Right atrium auricular region (tissue), 2 donors: ENCODE measurements at regions not wholly inside any gene's neighbourhood (a gene's known extent, or its start where the extent isn't known, plus 50 kb on each side); places are given as distances from the start of the nearest gene placed in this dataset.

Experiments used
- DNase-seq: peaks from one replicate; pipeline ENCODE4 v3.0.0-alpha.2; 2019; ENCODE audit warnings: low spot score
- H3K27ac ChIP-seq, 2 donors: fragments of 200-600 bp; sonication (generic); 1 replicate in 1 of 2; 2 replicates in 1 of 2; pipeline ENCODE4 v1.5.1; 2016 to 2019
- H3K27me3 ChIP-seq, 2 donors: fragments of 200-600 bp; sonication (generic); one replicate each; pipeline versions ENCODE4 v1.5.1 to v1.6.0; 2017 to 2019
- H3K36me3 ChIP-seq: fragments of 200-600 bp; sonication (generic); one replicate; pipeline ENCODE4 v1.5.1; 2016
- H3K4me1 ChIP-seq, 2 donors: fragments of 200-600 bp; sonication (generic); one replicate each; pipeline versions ENCODE4 v1.5.1 to v1.6.0; 2017 to 2019
- H3K4me3 ChIP-seq, 2 donors: fragments of 200-600 bp; sonication (generic); 1 replicate in 1 of 2; 2 replicates in 1 of 2; pipeline ENCODE4 v1.5.1; 2017 to 2019; ENCODE audit warnings: mild to moderate bottlenecking in 1 of 2, moderate library complexity in 1 of 2
- H3K9me3 ChIP-seq, 2 donors: fragments of 200-600 bp; sonication (generic); one replicate each; pipeline ENCODE4 v1.5.1; 2019
- CTCF ChIP-seq, 2 donors: fragments of 200-600 bp; sonication (generic); IDR thresholded peaks; one replicate each; pipeline ENCODE4 v1.5.1; 2019; ENCODE audit warnings: antibody characterized with exemption in 2 of 2

- no peak for DNase-seq
- H3K27ac ChIP-seq, result no peak overlapping the region
- no peak for TF ChIP-seq CTCF (IDR thresholded peaks at IDR 0.05)
- H3K4me3 ChIP-seq, result no peak overlapping the region
- H3K4me1 ChIP-seq, result peaks cover 0 to 7% of the 10 kb centered on the region in 2 donors
- H3K27me3 ChIP-seq, result no peaks in the 10 kb centered on the region
- no peaks in the 10 kb centered on the region for H3K9me3 ChIP-seq
- H3K36me3 ChIP-seq, result no peaks in the 10 kb centered on the region
Observed at GRCh38 chr11:10938650-10939387, 81.0 kb upstream of the ZBED5 start.

GRCh38 chr11:10938231-10938630 lies 80.4 kb upstream of the ZBED5 start:
- DNase-seq, result no peak
- H3K27ac ChIP-seq, result no peak overlapping the region
- no peaks in the 10 kb centered on the region for H3K9me3 ChIP-seq
- no peaks in the 10 kb centered on the region for H3K36me3 ChIP-seq
- peaks cover 0 to 7% of the 10 kb centered on the region in 2 donors for H3K4me1 ChIP-seq
- H3K27me3 ChIP-seq, result no peaks in the 10 kb centered on the region
- H3K4me3 ChIP-seq, result no peak overlapping the region
- no peak for TF ChIP-seq CTCF (IDR thresholded peaks at IDR 0.05)

GRCh38 chr11:10937385-10937771 lies 79.5 kb upstream of the ZBED5 start:
- no peak for TF ChIP-seq CTCF (IDR thresholded peaks at IDR 0.05)
- Histone ChIP-seq H3K27ac (no peak overlapping the region), H3K36me3 (no peaks in the 10 kb centered on the region), H3K27me3 (no peaks in the 10 kb centered on the region), H3K9me3 (no peaks in the 10 kb centered on the region), H3K4me1 (peaks cover 0 to 8% of the 10 kb centered on the region in 2 donors), H3K4me3 (no peak overlapping the region)
- no peak for DNase-seq

- H3K27ac ChIP-seq, result no peak overlapping the region
- no peak for TF ChIP-seq CTCF (IDR thresholded peaks at IDR 0.05)
- peaks cover 0 to 13% of the 10 kb centered on the region in 2 donors for H3K4me1 ChIP-seq
- H3K36me3 ChIP-seq, result no peaks in the 10 kb centered on the region
- no peaks in the 10 kb centered on the region for H3K27me3 ChIP-seq
- DNase-seq, result no peak
- no peak overlapping the region for H3K4me3 ChIP-seq
- H3K9me3 ChIP-seq, result no peaks in the 10 kb centered on the region
Observed at GRCh38 chr11:10936626-10937384, 79.0 kb upstream of the ZBED5 start.

- Histone ChIP-seq H3K27me3 (no peaks in the 10 kb centered on the region), H3K27ac (no peak overlapping the region), H3K4me1 (peaks cover 0 to 14% of the 10 kb centered on the region in 2 donors), H3K4me3 (no peak overlapping the region), H3K9me3 (no peaks in the 10 kb centered on the region), H3K36me3 (no peaks in the 10 kb centered on the region)
- no peak for DNase-seq
- no peak for TF ChIP-seq CTCF (IDR thresholded peaks at IDR 0.05)
Observed at GRCh38 chr11:10935015-10935559, 77.2 kb upstream of the ZBED5 start.
